NCI-H1694 (cell line): ENCODE measurements at regions not wholly inside any gene's neighbourhood (a gene's known extent, or its start where the extent isn't known, plus 50 kb on each side); places are given as distances from the start of the nearest gene placed in this dataset.
"Not testable (repeated sequence)": the region's sequence is repeated elsewhere in the genome, so short reads cannot be mapped to it uniquely, and the experiment has no call there.

ENCODE experiments used
- DNase-seq: peaks from one replicate; lab custom pipeline; 2025; lab: John Stamatoyannopoulos, UW

DNA sequence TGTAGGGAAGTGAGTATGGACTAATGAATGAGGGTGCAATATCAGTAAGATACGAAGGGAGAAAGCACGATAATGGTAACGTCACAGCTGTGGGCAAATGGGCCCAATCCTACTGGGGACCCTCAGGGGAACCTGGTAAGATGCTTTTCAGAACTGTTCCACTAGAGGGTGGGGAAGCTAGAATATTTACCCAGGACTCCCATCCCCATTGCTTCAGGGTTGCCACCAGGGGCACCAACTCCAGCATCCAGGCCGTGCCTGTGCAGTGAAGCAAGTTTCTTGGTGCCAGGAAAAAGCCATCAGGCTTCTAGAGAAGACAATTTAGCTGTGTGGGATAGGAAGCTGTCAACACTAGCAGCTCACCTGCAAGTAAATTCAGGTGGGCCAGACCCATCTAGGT, 409.3 kb downstream of the AGTPBP1 start:
- DNase-seq = peak; percentile 7

DNA sequence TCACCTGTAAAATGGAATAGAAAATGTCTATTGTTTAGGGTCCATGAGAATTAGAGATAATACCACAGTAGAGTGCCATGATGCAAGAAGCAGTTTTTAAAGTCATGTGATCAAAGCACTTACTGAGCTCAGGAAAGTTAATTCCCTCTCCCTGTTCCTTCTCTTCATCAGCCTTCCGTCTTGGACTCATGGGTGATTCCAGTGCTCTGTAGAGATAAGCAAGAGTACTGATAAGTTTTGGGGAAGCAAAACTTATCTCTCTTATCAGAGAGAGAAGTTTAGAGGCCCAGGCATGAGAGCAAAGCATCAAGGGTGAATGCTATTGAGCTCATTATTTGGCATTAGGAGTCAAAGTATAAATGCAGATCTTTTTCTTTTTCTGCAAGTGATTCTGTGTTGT, 410.1 kb downstream of the AGTPBP1 start:
- no peak for DNase-seq

DNA sequence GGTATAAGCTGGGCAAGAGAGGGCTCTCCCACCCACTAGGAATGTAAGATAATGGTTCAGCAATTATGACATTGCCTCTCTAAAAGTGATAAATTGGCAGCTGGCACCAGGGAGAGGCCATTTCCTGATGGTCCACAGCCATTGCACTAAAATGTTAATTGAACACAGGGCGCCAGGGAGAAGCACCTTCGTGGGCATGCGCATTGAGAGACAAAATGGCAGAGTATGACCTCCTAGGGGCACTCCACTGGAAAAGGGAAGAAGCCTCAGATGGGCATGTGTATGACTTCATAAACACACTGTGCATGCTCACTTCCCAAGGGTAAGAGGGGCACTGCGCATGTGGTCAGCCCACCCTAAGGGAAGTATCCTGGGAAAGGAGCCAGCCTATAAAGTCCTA, 419.2 kb downstream of the AGTPBP1 start:
- DNase-seq = no peak

DNA sequence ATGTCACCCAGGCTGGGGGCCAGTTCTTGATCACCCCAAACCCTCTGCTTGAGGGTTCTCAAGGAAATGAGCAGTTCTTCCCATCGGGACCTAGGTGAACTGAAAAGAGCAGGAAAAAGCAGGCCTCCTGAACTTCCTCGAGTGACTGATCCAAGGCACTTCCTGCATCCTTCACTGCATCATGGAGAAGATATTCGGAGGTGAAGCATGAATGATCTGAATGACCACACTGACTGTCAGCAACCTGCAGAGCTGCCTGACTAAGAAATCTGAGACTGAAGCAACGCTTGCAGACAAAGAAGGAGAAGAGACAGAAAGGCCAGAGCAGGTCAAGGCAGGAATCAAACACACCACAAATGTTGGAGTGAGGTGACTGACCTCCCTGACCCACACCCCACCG, 420.2 kb downstream of the AGTPBP1 start:
- no peak for DNase-seq

DNA sequence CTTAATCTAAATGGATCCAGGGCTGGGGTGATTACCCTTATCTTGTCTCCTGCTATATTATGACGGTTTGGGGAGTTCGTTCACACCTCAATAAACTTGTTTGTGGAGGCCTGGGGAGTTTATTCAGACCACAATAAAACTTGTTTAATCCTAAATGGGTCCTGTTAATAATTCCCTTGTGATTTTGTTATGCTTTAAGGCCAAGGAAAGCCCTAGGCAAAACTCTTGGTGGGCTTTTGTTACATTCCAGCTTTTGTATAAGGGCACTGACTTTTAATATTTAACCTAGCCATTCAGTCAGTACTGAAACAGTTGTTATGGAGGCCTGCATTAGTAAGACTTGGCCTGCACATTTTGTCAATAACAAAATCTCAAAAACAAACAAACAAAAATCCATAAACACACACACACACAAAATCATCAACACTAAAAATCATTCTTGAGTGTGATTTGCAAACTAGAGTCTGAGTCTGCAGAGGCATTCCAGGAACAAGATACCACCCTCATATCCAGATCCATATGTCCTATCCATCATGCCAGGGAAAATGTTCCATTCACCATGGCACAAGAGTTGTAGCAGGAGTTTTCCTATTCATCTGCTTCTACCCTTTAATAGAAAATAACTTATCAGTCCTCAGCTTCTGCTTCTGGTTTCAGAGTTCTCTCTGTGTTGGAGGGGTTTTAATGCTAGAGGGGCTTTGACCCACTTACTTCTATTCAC, 421.7 kb downstream of the AGTPBP1 start:
- no peak for DNase-seq

DNA sequence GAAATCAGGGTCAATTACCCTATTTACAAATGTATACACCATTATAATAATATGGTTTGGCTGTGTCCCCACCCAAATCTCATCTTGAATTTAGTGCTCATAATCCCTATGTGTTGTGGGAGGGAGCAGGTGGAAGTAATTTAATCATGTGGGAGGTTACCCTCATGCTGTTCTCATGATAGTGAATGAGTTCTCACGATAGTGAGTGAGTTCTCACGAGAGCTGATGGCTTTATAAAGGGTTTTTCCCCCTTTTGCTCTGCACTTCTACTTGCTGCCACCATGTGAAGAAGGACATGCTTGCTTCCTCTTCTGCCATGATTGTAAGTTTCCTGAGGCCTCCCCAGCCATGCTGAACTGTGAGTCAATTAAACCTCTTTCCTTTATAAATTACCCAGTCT, 426.2 kb downstream of the AGTPBP1 start:
- not testable (repeated sequence) for DNase-seq

DNA sequence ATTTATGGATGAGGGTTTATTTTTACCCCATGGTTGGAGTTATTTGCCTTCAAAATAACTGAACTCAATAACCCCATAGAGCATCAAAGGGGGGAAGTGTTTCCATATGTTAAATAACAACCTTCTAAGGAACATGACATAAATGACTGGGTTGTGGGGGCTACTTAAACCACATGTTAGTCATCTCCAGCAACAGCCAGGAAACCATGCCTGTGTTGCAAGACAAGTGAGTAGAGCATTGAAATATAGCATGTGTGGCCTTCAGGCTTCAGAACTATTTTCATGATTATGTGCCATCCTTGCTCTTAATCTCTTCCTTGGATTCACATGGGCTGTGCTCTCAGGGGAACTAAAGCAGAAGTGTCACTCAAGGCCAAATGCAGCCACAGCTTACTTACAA, 431.2 kb downstream of the AGTPBP1 start:
- no peak for DNase-seq

DNA sequence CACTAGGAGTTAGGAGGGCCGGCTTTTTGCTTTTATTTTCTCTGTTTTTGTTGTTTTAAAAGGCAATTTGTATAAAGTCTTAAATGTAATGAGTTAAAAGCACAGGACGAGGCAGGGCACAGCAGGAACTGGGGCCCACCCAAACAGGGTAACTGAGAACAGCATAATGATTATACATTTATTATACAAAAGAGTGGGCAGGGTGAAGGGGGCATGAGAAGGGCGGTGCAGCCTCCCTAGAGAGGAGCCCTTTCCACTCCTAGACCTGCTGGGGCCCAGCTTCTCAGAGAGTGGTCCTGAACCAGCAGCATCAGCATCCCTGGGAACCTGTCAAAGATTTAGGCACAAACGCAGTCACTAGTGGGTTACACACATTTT, 438.0 kb downstream of the AGTPBP1 start:
- no peak for DNase-seq

DNA sequence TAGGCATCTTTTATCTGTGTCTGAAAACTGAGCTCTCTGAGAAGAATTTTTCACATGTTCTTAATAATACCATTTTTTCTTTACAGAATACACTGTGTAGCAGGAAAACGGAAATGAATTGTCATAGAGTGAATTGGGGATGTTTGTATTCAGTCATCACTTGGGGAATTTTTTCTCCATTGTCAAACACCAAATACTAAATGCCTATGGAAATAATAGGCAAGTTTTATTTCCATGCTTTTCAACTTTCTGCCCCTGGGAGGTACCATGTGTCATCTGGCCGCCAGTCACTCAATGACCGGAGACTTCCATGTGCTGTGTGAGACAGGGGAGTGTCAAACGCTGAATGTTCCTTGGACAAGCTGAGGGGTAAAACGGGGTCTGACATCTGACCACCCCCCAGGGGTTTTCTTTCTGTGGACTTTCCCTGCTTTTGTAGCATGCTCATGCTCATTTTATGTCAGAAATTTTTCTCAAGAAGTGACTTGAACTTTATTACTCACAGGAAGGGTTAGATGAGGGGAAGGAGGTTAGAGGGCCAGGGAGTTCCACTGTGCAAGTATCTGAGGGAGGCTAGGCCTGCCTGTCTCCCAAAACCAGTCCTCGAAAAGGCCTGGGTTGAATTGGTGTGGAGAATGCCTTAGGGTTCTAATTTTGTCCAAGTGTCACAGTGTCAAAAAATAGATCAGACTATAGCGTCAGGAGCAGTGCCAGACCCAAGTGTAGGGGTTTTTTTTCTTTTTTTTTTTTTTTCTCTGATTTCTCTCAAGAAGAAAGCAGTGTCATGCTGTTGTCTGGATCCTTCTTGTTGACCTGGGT, 438.6 kb downstream of the AGTPBP1 start:
- DNase-seq = no peak

DNA sequence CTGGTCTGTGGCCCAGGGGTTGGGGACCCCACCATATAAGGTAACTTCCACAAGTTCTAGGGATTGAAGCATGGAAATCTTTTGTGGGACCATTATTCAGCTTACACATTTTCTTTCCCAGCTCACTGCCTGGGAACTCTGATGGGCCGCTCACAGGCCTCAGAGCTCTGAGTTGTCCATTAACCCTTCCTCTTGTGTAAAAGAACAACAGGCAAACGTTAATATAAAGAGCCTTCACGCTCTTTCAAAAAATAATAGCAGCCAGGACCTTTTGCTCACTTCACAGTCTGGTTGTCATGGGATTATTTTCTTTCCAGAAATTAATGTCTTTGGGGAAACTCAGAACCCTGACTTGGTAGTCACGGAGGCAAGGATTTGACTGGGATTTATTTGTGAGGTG, 443.3 kb downstream of the AGTPBP1 start:
- no peak for DNase-seq

DNA sequence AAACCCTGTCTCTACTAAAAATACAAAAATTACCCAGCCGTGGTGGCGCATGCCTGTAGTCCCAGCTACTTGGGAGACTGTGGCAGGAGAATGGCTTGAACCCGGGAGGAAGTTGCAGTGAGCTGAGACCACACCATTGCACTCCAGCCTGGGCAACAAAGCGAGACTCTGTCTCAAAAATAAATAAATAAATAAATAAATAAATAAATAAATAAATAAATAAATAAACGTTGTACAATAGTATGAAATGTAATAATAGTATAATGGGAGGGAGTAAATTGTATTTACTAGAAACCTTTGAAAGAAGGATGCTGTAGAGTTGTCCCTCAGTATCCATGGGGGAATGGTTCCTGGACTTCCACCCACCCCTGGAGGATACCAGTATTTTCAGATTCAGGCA, 446.5 kb downstream of the AGTPBP1 start:
- DNase-seq = not testable (repeated sequence)

DNA sequence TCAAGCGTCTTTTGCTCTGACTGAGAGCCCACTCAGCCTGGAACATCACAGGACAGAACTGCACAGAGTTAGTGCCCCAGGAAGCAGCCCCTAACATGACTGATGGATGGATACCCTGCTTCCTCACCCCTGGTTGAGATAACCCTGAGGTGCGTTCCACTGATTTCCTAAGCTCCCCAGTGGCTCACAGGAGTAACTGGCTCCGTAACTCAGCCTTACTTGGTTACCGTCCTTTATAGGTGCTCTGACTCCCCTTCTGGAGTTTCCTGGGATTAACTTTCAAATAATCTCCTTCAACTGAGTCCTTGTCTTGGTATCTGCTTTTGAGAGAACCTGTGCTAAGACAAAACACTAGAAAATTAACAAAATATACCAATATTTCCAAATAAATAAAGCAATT, 449.5 kb downstream of the AGTPBP1 start:
- no peak for DNase-seq

DNA sequence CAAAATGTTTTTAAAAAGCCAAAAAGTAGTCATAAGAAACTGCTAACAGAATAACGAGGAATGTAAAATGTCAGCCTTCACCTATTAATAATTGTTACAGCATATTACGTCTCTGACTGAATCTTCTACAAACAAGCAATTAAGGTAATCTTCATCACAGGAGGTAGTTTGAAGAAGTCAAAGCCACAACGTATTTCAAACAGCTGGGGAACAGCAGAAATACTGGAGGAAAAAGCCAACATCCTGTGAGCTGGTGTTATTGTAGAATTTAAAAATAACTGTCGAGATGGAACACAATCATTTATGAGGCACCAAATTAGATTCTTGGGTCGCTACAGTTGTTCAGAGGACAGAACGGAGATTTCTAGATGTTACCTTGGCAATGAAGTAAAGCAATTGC, 450.5 kb downstream of the AGTPBP1 start:
- no peak for DNase-seq

DNA sequence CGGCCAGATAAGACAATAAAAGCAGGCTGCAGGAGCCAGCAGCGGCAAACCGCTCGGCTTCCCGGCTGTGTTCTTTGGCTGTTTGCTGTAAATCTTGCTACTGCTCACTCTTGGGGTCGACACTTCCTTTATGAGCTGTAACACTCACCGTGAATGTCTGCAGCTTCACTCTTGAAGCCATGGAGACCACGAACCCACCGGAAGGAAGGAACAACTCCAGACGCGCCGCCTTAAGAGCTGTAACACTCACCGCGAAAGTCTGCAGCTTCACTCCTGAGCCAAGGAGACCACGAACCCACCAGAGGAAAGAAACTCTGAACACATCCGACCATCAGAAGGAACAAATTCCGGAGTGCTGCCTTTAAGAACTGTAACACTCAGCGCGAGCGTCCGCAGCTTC, 451.7 kb downstream of the AGTPBP1 start:
- no peak for DNase-seq

DNA sequence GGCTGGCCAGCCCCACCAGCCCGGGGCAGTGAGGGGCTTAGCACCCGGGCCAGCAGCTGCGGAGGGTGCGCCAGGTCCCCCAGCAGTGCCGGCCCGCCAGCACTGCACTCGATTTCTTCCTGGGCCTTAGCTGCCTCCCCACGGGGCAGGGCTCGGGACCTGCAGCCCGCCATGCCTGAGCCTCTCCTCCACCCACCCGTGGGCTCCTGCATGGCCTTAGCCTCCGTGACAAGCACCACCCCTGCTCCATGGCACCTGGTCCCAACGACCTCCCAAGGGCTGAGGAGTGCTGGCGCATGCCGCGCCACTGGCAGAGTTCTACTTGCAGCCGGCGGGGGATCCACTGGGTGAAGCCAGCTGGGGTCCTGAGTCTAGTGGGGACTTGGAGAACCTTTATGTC, 452.6 kb downstream of the AGTPBP1 start:
- no peak for DNase-seq

DNA sequence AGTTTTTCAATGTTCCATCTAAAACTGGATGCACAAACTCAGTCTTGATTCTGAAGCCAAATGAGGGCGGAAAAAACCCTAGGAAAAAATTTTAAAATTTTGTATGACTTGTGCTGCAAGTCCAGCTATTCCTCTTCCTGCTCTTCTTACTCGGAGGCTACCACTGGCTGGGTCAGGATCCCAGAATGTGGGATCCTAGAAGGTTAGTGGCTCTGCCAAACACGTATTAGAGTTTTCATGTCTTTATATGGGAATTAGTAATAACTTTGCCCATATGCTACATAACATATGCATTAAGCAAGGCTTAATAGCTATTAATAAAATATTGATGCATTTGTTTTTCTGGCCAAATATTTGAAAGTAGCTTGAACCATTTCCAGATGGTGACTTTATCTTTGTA, 458.3 kb downstream of the AGTPBP1 start:
- no peak for DNase-seq

DNA sequence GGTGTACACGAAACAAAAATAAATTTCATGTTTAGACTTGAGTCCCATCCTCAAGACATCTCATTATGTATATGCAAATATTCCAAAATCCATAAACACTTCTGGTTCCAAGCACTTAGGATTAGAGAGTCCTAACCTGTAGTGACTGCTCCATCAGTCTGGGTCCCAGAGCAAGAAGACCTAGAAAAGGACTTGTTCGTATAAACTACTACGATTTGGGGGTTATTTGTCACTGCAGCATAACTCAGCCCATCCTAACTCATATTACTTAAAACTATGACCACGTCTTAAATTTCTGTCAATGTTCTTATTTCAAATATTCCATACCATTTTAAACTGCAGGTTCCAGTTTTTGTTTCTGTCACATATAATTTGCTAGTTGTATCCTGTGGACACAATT, 463.0 kb downstream of the AGTPBP1 start:
- no peak for DNase-seq

DNA sequence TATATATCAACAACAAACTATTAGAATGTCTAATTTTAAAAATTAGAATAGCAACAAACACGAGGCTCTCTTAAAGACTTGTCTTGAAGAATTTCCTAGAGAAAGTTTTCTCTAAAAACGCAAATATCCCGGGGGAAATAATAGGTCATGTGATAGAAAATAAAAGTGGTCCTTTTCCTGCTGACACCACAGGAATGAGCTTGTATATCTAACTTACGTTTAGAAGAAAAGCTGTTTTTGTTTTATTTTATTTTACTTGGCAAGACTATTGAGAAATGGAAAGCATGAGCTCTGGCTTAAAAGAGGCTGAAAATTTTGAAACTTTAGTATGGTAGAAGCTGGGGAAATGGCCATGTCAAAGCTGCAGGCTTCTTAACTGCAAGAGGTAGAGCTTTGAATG, 465.0 kb downstream of the AGTPBP1 start:
- no peak for DNase-seq

DNA sequence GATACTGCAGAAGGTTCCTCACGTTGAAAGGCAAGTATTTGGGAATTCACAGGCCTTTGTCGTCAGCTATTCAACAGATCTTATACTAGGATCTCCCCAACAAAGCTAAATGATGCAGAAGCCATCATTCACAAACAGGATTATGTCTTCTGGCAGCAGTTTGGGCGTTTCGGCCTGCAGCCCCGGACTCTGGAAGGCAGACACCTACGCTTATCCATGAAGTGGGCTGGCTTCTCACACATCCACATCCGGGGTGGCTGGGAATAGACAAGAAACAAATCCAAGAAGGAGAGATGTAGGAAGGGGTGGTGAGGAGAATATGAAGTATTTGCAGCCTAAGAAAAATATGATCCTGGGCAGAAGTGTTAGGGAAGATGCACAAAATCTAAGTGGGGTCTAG, 471.9 kb downstream of the AGTPBP1 start:
- no peak for DNase-seq

DNA sequence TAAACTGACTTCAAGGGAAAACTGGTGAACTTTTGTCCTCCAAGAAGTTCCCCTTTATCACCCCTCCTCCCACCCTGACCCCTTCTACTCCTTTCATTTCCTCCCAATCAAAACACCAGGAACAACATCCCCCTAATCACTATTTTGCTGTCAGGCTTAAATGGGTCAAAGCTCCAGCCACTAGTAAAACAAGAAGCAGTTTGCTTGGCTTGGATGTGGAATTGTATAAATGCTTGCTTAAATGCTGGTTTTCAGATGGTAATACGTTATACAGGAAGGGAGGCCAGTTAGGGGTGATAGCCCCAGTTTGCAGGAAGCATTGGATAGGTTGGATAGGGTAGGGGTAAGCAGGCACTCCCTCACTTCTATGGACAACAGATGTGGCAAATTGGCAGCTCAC, 473.6 kb downstream of the AGTPBP1 start:
- no peak for DNase-seq

DNA sequence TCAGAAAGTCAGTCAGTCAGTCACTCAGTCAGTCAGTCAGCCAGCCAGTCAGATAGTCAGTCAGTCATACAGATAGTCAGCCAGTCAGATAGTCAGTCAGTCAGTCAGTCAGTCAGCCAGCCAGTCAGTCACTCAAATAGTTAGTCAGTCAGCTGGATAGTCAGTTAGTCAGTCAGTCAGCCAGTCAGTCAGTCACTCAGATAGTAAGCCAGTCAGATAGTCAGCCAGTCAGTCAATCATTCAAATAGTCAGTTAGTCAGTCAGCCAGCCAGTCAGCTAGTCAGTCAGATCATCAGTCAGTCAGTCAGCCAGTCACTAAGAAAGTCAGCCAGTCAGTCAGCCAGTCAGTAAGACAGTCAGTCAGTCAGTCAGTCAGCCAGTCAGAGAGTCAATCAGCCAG, 477.1 kb downstream of the AGTPBP1 start:
- DNase-seq = no peak

DNA sequence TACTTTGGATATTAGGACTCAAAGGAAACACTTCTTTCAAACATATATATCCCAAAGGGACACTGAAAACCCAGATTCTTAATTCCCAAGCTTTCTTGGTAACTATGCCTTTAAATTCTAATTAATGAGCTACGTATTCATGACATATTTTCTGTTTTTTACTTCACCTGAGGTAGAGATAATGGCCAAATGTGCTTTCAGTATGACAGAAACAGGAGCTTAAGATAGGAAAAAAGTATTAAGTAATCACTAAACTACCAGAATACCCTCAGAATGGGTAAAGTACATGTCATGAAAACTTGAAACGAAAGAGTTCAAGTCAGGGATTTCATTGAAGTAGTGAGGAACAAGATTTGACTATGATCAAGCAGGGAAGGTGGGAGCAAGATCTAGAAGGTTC, 478.5 kb downstream of the AGTPBP1 start:
- no peak for DNase-seq

DNA sequence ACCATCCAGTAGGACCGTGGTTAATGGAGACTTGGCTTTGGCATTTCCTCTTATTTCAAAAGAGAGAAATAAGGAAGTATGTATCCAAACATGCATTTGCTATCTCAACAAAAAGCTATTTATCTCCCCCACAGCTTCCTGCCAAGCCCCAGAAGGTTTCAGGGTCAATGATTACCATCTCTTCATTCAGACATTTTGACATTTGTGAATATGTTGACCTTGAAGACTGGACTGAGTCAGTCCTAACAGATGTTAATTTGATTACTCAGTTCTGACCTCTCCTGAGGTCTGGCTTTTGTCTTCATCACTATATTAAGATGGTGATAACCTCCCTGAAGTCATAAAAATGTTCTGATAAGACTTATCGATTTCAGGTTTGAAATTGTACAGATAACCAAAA, 479.4 kb downstream of the AGTPBP1 start:
- no peak for DNase-seq
